ENCODE measurements at regions not wholly inside any gene's neighbourhood (a gene's known extent, or its start where the extent isn't known, plus 50 kb on each side); places are given as distances from the start of the nearest gene placed in this dataset.

DNA sequence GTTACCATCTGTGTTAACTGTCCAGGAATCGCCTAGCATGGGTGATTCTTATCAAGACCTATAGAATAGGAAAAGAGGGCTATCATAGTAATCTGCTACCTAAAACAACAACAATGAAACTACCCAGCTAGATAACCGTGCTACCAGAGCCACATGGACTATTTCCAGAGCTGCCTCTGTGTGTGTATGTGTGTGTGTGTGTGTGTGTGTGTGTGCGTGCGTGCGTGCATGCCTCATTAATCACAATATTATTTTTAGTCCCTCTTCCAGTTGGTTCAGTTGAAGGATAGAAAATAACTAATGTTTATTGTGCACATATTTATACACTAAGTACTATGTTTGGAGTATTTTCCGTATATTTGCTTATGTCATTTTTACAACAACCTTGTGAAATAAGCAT is 201.1 kb downstream of the SP3 start:
- no peaks in the 10 kb centered on the region for H3K27me3 ChIP-seq (replicated peaks; ENCODE audit: insufficient read depth, low read depth, low read length, poor library complexity)
- H3K9me3 ChIP-seq (ENCODE audit: low read depth, low read length, poor library complexity, severe bottlenecking): no peaks in the 10 kb centered on the region
- ChIA-PET POLR2A (ENCODE audit: low non-redundant PET) (no interaction called here), CTCF (no interaction called here)
- no peak overlapping the region for H3K4me3 ChIP-seq (ENCODE audit: low read depth, low read length, poor library complexity, severe bottlenecking)
- no TSS peak for BruUV-seq (replicated peaks)
- no peaks in the 10 kb centered on the region for H3K4me1 ChIP-seq (ENCODE audit: insufficient read depth, low read length, poor library complexity, severe bottlenecking)
- H3K27ac ChIP-seq (ENCODE audit: low read depth, low read length, poor library complexity, severe bottlenecking): no peak overlapping the region
- no peak for DNase-seq (ENCODE audit: low spot score)
- intact Hi-C loops (cut with micrococcal nuclease; ENCODE audit: unreplicated experiment): no loop called here
- H3K36me3 ChIP-seq (ENCODE audit: insufficient read depth, low read length, poor library complexity, severe bottlenecking): no peaks in the 10 kb centered on the region
- TF ChIP-seq EZH2 (IDR thresholded peaks at IDR 0.05; ENCODE audit: borderline replicate concordance, low read depth, low read length, poor library complexity, severe bottlenecking): no peak
- TF ChIP-seq, protein P1, sequence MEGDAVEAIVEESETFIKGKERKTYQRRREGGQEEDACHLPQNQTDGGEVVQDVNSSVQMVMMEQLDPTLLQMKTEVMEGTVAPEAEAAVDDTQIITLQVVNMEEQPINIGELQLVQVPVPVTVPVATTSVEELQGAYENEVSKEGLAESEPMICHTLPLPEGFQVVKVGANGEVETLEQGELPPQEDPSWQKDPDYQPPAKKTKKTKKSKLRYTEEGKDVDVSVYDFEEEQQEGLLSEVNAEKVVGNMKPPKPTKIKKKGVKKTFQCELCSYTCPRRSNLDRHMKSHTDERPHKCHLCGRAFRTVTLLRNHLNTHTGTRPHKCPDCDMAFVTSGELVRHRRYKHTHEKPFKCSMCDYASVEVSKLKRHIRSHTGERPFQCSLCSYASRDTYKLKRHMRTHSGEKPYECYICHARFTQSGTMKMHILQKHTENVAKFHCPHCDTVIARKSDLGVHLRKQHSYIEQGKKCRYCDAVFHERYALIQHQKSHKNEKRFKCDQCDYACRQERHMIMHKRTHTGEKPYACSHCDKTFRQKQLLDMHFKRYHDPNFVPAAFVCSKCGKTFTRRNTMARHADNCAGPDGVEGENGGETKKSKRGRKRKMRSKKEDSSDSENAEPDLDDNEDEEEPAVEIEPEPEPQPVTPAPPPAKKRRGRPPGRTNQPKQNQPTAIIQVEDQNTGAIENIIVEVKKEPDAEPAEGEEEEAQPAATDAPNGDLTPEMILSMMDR (conservative IDR thresholded peaks at IDR 0.05; ENCODE audit: low read depth, low read length): no peak

DNA sequence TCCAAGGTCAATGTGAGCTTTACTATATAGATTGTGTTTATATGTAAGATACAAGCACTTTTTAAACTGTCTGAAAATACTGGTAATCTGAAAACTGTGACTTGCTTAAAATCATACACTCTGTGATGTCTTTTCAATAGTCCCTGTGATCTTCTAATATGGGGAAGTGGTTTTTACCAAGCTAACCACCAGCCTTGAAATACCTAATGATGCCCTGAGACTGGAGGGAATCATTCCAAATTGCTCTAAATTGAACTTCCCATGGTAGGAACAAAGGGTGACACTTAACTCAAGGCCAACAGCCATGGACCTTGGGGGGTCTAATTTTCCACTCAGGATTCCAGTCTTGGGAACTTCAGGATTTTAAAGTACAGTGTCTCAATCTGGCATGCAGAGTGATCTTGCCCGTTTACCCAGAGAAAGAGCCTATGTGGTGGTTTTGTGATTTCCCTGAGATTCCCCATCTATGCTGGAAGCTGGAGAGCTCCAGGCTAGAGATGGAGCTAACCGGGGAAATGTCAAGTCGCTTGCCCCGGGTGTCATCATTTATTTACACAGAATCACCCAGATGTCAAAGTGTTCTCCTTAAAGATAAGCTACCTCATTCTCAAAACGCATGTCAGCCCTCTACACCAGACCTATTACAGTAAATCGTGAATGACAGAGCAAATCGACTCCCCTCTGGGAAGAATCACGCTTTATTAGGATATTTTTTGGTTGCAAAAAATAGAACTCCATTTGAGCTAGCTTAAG is 198.5 kb downstream of the SP3 start:
- Histone ChIP-seq H3K36me3 (ENCODE audit: insufficient read depth, low read length, poor library complexity, severe bottlenecking) (no peaks in the 10 kb centered on the region), H3K27ac (ENCODE audit: low read depth, low read length, poor library complexity, severe bottlenecking) (no peak overlapping the region), H3K27me3 (replicated peaks; ENCODE audit: insufficient read depth, low read depth, low read length, poor library complexity) (no peaks in the 10 kb centered on the region), H3K9me3 (ENCODE audit: low read depth, low read length, poor library complexity, severe bottlenecking) (no peaks in the 10 kb centered on the region), H3K4me1 (ENCODE audit: insufficient read depth, low read length, poor library complexity, severe bottlenecking) (no peaks in the 10 kb centered on the region), H3K4me3 (ENCODE audit: low read depth, low read length, poor library complexity, severe bottlenecking) (no peak overlapping the region)
- no TSS peak for BruUV-seq (replicated peaks)
- TF ChIP-seq, protein P1 (conservative IDR thresholded peaks at IDR 0.05; ENCODE audit: low read depth, low read length): no peak
- no peak for TF ChIP-seq EZH2 (IDR thresholded peaks at IDR 0.05; ENCODE audit: borderline replicate concordance, low read depth, low read length, poor library complexity, severe bottlenecking)
- CTCF ChIA-PET: no interaction called here
- DNase-seq (ENCODE audit: low spot score): no peak
- POLR2A ChIA-PET (ENCODE audit: low non-redundant PET): interaction anchor here (0.5 kb wide), 2 partner anchors 15 to 23 kb away, joined by 3 read pairs; no protein-coding TSS in a partner anchor
- intact Hi-C loops (cut with micrococcal nuclease; ENCODE audit: unreplicated experiment): no loop called here

DNA sequence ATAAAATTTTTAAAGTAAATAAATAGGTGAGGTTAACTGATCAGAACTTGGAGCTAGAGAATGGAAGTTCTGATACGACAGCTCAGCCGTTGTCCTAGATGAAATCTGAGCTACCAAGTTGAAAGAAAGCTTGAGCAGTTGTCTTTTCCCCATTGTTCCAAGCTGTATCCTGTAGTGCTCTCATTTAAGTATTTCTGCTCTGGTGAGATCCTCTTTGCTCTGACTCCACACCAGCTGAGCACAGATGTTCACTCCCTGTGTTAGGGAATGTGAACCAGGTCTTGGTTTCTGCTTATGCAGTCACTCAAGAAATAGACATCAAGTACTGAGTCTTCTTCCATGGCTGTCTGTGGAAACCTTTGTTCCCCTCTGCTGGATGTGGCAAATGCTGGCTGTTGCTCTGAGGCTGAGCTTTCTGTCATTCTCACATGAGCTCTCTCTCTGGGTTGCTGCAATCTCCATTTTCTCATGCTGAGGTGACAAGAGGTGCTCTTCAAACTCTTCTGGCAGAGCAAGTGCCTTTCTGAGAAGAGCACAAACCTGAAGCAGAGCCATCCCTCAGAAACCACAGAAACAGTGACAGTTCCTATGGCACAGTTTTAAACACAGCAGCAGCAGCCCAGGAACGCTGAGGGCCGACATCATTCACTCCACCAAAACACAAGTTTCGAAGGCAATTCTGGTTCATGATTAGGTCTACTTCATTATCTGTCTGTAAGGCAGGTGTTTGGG is 194.1 kb downstream of the SP3 start:
- Histone ChIP-seq H3K4me1 (ENCODE audit: insufficient read depth, low read length, poor library complexity, severe bottlenecking) (no peaks in the 10 kb centered on the region), H3K36me3 (ENCODE audit: insufficient read depth, low read length, poor library complexity, severe bottlenecking) (no peaks in the 10 kb centered on the region), H3K9me3 (ENCODE audit: low read depth, low read length, poor library complexity, severe bottlenecking) (no peaks in the 10 kb centered on the region), H3K27me3 (replicated peaks; ENCODE audit: insufficient read depth, low read depth, low read length, poor library complexity) (no peaks in the 10 kb centered on the region), H3K4me3 (ENCODE audit: low read depth, low read length, poor library complexity, severe bottlenecking) (no peak overlapping the region), H3K27ac (ENCODE audit: low read depth, low read length, poor library complexity, severe bottlenecking) (no peak overlapping the region)
- no peak for DNase-seq (ENCODE audit: low spot score)
- BruUV-seq (replicated peaks): no TSS peak
- TF ChIP-seq EZH2 (IDR thresholded peaks at IDR 0.05; ENCODE audit: borderline replicate concordance, low read depth, low read length, poor library complexity, severe bottlenecking): no peak
- TF ChIP-seq, protein P1 (conservative IDR thresholded peaks at IDR 0.05; ENCODE audit: low read depth, low read length): no peak
- intact Hi-C loops (cut with micrococcal nuclease; ENCODE audit: unreplicated experiment): no loop called here
- CTCF ChIA-PET: no interaction called here
- POLR2A ChIA-PET (ENCODE audit: low non-redundant PET): no interaction called here

Measured in A673 (cell line).